B cell (primary cell): ENCODE measurements at regions not wholly inside any gene's neighbourhood (a gene's known extent, or its start where the extent isn't known, plus 50 kb on each side); places are given as distances from the start of the nearest gene placed in this dataset.

Source experiments
- ATAC-seq: fragments of 200-7000 bp; cut with Tn5 transposase; one replicate; pipeline ENCODE4 v1.10.0; 2021; ENCODE audit warnings: low read depth, mild to moderate bottlenecking, moderate number of reproducible peaks, moderate library complexity
- CTCF ChIA-PET: fragments of 350-600 bp; sonication (Branson Sonifier 250); formaldehyde crosslinking; loops from one replicate; lab custom pipeline; 2021; ENCODE audit warnings: antibody characterized with exemption, inconsistent platforms; lab: Charles Lee
- POLR2A ChIA-PET: fragments of 350-600 bp; sonication (Branson Sonifier 250); formaldehyde crosslinking; loops from one replicate; lab custom pipeline; 2021; ENCODE audit warnings: antibody characterized with exemption; lab: Charles Lee
- DNase-seq: peaks from one replicate; pipeline ENCODE4 v3.0.0; 2013
- H2AFZ ChIP-seq: 2 replicates; pipeline ENCODE4 v1.6.1; 2012; ENCODE audit warnings: mild to moderate bottlenecking, low read depth, low read length; ENCODE audit not compliant: insufficient read depth, poor library complexity, severe bottlenecking
- H3K27ac ChIP-seq, 2 donors: 1 replicate in 1 of 2; 2 replicates in 1 of 2; pipeline ENCODE4 v1.5.1; 2012 to 2013; ENCODE audit warnings: low read length in 2 of 2, mild to moderate bottlenecking in 2 of 2, moderate library complexity in 1 of 2
- H3K27me3 ChIP-seq, 4 experiments: fragments of 200-600 bp in 1 of 4; sonication (generic) in 1 of 4; replicated peaks in 1 of 4; 1 replicate in 2 of 4; 2 replicates in 2 of 4; pipeline versions ENCODE4 v1.6.1 to v1.7.0; 2013 to 2016; ENCODE audit warnings: low read length in 3 of 4, mild to moderate bottlenecking in 2 of 4, mixed read lengths in 1 of 4, moderate library complexity in 1 of 4; ENCODE audit not compliant: insufficient read depth in 4 of 4, control insufficient read depth in 3 of 4; ENCODE audit errors: control extremely low read depth in 1 of 4
- H3K36me3 ChIP-seq, 2 experiments: replicated peaks in 1 of 2; 1 replicate in 1 of 2; 2 replicates in 1 of 2; pipeline versions ENCODE4 v1.6.1 to v1.7.1; 2013; ENCODE audit warnings: low read length in 1 of 2; ENCODE audit not compliant: insufficient read depth in 2 of 2, control insufficient read depth in 1 of 2; ENCODE audit errors: control extremely low read depth in 1 of 2, extremely low read depth in 1 of 2
- H3K4me1 ChIP-seq, 2 donors: fragments of 200-600 bp in 1 of 2; sonication (generic) in 1 of 2; 1 replicate in 1 of 2; 2 replicates in 1 of 2; pipeline versions ENCODE4 v1.5.1 to v1.6.1; 2013 to 2017; ENCODE audit warnings: low read length in 2 of 2; ENCODE audit not compliant: control insufficient read depth in 2 of 2, insufficient read depth in 2 of 2
- H3K4me2 ChIP-seq: replicated peaks from 2 replicates; pipeline ENCODE3; 2012; ENCODE audit warnings: mild to moderate bottlenecking, low read depth, low read length; ENCODE audit not compliant: poor library complexity, severe bottlenecking
- H3K4me3 ChIP-seq, 5 experiments: fragments of 200-600 bp in 1 of 5; sonication (generic) in 1 of 5; 1 replicate in 3 of 5; 2 replicates in 2 of 5; pipeline versions ENCODE4 v1.5.1 to v1.7.0; 2011 to 2016; ENCODE audit warnings: low read length in 4 of 5, mild to moderate bottlenecking in 4 of 5, low read depth in 2 of 5, control low read depth in 1 of 5, moderate library complexity in 1 of 5; ENCODE audit not compliant: insufficient read depth in 1 of 5; ENCODE audit errors: control extremely low read depth in 1 of 5, extremely low read depth in 1 of 5
- H3K79me2 ChIP-seq: fragments of 200-600 bp; sonication (generic); one replicate; pipeline ENCODE4 v1.6.0; 2016; ENCODE audit warnings: low read length; ENCODE audit not compliant: control insufficient read depth, insufficient read depth
- H3K9ac ChIP-seq: fragments of 200-600 bp; sonication (generic); 2 replicates; pipeline ENCODE4 v1.6.1; 2017; ENCODE audit warnings: mild to moderate bottlenecking, low read length, moderate library complexity
- H3K9me3 ChIP-seq, 3 donors: one replicate each; pipeline versions ENCODE4 v1.6.1 to v1.7.1; 2013; ENCODE audit warnings: low read length in 2 of 3; ENCODE audit not compliant: control insufficient read depth in 2 of 3, insufficient read depth in 1 of 3; ENCODE audit errors: control extremely low read depth in 1 of 3
- H4K20me1 ChIP-seq: 2 replicates; pipeline ENCODE4 v1.6.0; 2012; ENCODE audit warnings: mild to moderate bottlenecking, low read length; ENCODE audit not compliant: insufficient read depth, control insufficient read depth, poor library complexity, severe bottlenecking
- H3K27ac Mint-ChIP-seq: one replicate; pipeline ENCODE4 v1.8.0; 2021; ENCODE audit warnings: mixed read lengths
- H3K27me3 Mint-ChIP-seq: one replicate; pipeline ENCODE4 v1.8.0; 2021; ENCODE audit warnings: mixed read lengths
- H3K4me1 Mint-ChIP-seq: one replicate; pipeline ENCODE4 v1.8.0; 2021; ENCODE audit warnings: mixed read lengths
- H3K4me3 Mint-ChIP-seq: one replicate; pipeline ENCODE4 v1.8.0; 2021; ENCODE audit warnings: mixed read lengths
- H3K9me3 Mint-ChIP-seq: one replicate; pipeline ENCODE4 v1.8.0; 2022; ENCODE audit warnings: mixed read lengths; ENCODE audit not compliant: insufficient read depth
- EZH2 ChIP-seq: IDR thresholded peaks from 2 replicates; pipeline ENCODE4 v1.6.1; 2012; ENCODE audit warnings: borderline replicate concordance, low read depth, mild to moderate bottlenecking, moderate library complexity, low read length; ENCODE audit not compliant: insufficient read depth, poor library complexity, severe bottlenecking
- WGBS: methylation state at CpG from one replicate; pipeline ENCODE4 v1.1.5; 2013; ENCODE audit warnings: missing lambda C conversion rate; ENCODE audit not compliant: insufficient coverage; 5-methylcytosine and 5-hydroxymethylcytosine counted together
- intact Hi-C: fragments of 100-400 bp; cut with micrococcal nuclease; formaldehyde crosslinking; loops from one replicate; pipeline ENCODE4 v1.10.0; 2022
- TF ChIP-seq, protein P1 (sequence below): fragments of 200-600 bp; IDR thresholded peaks from one replicate; pipeline ENCODE4 v1.8.0; 2022; ENCODE audit warnings: antibody characterized with exemption, mild to moderate bottlenecking

DNA sequence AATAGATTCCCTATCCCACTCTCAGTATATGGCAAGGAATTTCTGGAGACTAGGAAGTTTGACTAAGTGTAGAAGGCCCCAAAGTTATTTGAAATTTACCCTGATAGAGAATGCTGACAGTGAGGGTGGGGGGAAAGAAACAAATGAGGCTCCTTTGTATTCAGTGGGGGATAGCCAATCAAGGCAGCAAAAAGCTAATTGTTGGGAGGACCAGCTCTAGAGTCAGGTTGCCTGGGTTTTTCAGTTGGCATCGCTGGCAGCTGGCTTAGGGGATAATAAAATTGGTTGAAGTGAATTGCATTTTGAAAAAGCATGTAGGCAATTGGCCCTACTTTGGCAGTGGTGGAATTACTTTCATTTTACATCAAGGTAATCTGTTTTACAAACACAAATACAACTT, 79.4 kb upstream of the STAM2 start:
- Histone ChIP-seq H3K9me3 (no peaks in the 10 kb centered on the region), H3K4me2 (no peak overlapping the region), H3K4me1 (no peaks in the 10 kb centered on the region), H3K79me2 (no peaks in the 10 kb centered on the region), H3K27me3 (peaks cover 0 to 5% (median 2%) of the 10 kb centered on the region in 4 experiments), H3K9ac (no peak overlapping the region), H3K27ac (no peak overlapping the region), H3K4me3 (no peak overlapping the region), H3K36me3 (no peaks in the 10 kb centered on the region), H2AFZ (no peak overlapping the region), H4K20me1 (no peaks in the 10 kb centered on the region)
- no peak for DNase-seq
- H3K4me3 Mint-ChIP-seq, result no peak overlapping the region
- peaks cover 15% of the 10 kb centered on the region for H3K27me3 Mint-ChIP-seq
- intact Hi-C loops, result no loop called here
- H3K4me1 Mint-ChIP-seq, result no peaks in the 10 kb centered on the region
- ChIA-PET POLR2A (no interaction called here), CTCF (no interaction called here)
- H3K27ac Mint-ChIP-seq, result no peak overlapping the region
- 100% methylated on average over 1 of the region's 1 CpG for WGBS
- TF ChIP-seq, protein P1, sequence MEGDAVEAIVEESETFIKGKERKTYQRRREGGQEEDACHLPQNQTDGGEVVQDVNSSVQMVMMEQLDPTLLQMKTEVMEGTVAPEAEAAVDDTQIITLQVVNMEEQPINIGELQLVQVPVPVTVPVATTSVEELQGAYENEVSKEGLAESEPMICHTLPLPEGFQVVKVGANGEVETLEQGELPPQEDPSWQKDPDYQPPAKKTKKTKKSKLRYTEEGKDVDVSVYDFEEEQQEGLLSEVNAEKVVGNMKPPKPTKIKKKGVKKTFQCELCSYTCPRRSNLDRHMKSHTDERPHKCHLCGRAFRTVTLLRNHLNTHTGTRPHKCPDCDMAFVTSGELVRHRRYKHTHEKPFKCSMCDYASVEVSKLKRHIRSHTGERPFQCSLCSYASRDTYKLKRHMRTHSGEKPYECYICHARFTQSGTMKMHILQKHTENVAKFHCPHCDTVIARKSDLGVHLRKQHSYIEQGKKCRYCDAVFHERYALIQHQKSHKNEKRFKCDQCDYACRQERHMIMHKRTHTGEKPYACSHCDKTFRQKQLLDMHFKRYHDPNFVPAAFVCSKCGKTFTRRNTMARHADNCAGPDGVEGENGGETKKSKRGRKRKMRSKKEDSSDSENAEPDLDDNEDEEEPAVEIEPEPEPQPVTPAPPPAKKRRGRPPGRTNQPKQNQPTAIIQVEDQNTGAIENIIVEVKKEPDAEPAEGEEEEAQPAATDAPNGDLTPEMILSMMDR, result no peak
- no peak for TF ChIP-seq EZH2
- H3K9me3 Mint-ChIP-seq, result no peaks in the 10 kb centered on the region
- ATAC-seq, result no peak

DNA sequence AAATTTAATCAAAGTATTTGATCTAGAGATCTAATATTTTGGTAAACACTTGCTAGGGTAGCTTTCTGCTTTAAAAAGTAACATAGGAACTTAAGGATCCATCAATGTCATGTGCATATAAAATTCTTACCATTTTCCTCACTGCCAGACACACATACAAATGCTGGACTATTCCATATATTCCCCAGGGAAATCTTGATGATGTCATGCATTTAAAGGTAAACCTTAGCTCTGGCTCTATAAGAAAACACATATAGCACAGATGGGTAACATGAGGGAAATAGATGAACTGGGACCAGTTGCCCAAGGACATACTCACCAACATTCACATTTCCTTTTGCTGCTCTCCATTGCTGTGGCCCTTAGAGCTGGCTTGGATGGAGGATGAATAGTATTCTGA, 79.1 kb upstream of the FMNL2 start:
- Histone ChIP-seq H3K4me3 (no peak overlapping the region), H4K20me1 (no peaks in the 10 kb centered on the region), H3K27me3 (peaks cover 0 to 5% (median 2%) of the 10 kb centered on the region in 4 experiments), H3K4me1 (no peaks in the 10 kb centered on the region), H3K4me2 (no peak overlapping the region), H3K9ac (no peak overlapping the region), H3K9me3 (peaks cover 0 to 4% (median 0%) of the 10 kb centered on the region in 3 donors), H2AFZ (no peak overlapping the region), H3K27ac (no peak overlapping the region), H3K36me3 (no peaks in the 10 kb centered on the region), H3K79me2 (no peaks in the 10 kb centered on the region)
- Mint-ChIP-seq H3K27ac (no peak overlapping the region), H3K4me1 (no peaks in the 10 kb centered on the region), H3K9me3 (peaks cover 1% of the 10 kb centered on the region), H3K27me3 (peaks cover 14% of the 10 kb centered on the region), H3K4me3 (no peak overlapping the region)
- DNase-seq (no peak), ATAC-seq (no peak)
- CTCF ChIA-PET, result no interaction called here
- no peak for TF ChIP-seq EZH2
- POLR2A ChIA-PET, result no interaction called here
- intact Hi-C loops, result no loop called here
